Suprapubic skin (tissue), 4 donors: ENCODE measurements at regions not wholly inside any gene's neighbourhood (a gene's known extent, or its start where the extent isn't known, plus 50 kb on each side); places are given as distances from the start of the nearest gene placed in this dataset.

Source experiments
- DNase-seq, 2 donors: peaks; one replicate each; pipeline ENCODE4 v3.0.0-alpha.2; 2019; ENCODE audit warnings: low spot score in 2 of 2
- H3K27ac ChIP-seq: fragments of 200-600 bp; sonication (generic); one replicate; pipeline ENCODE4 v1.5.1; 2019
- H3K27me3 ChIP-seq: fragments of 200-600 bp; sonication (generic); one replicate; pipeline ENCODE4 v1.5.1; 2019
- H3K36me3 ChIP-seq: fragments of 200-600 bp; sonication (generic); one replicate; pipeline ENCODE4 v1.5.1; 2019
- H3K4me1 ChIP-seq: fragments of 200-600 bp; sonication (generic); one replicate; pipeline ENCODE4 v1.5.1; 2019
- H3K4me3 ChIP-seq: fragments of 200-600 bp; sonication (generic); one replicate; pipeline ENCODE4 v1.5.1; 2019; ENCODE audit warnings: mild to moderate bottlenecking
- H3K9me3 ChIP-seq: fragments of 200-600 bp; sonication (generic); one replicate; pipeline ENCODE4 v1.5.1; 2019
- CTCF ChIP-seq, 2 donors: fragments of 200-600 bp in 1 of 2; fragments of 450-650 bp in 1 of 2; sonication (generic) in 1 of 2; IDR thresholded peaks; one replicate each; pipeline ENCODE4 v1.5.1; 2016 to 2019; ENCODE audit warnings: antibody characterized with exemption in 2 of 2, mild to moderate bottlenecking in 1 of 2, moderate library complexity in 1 of 2
- EP300 ChIP-seq: sonication (generic); formaldehyde crosslinking; IDR thresholded peaks from one replicate; pipeline ENCODE4 v1.6.1; 2017; ENCODE audit warnings: antibody characterized with exemption
- POLR2A ChIP-seq, 2 donors: fragments of 450-650 bp; IDR thresholded peaks; one replicate each; pipeline ENCODE4 v1.6.1; 2017; ENCODE audit warnings: antibody characterized with exemption in 2 of 2, mild to moderate bottlenecking in 2 of 2, moderate library complexity in 2 of 2
- POLR2AphosphoS5 ChIP-seq, 3 donors: sonication (generic); formaldehyde crosslinking; IDR thresholded peaks; one replicate each; pipeline ENCODE4 v1.6.1; 2017; ENCODE audit warnings: antibody characterized with exemption in 3 of 3
- WGBS: methylation state at CpG from one replicate; pipeline ENCODE4 v1.1.5; 2018; 5-methylcytosine and 5-hydroxymethylcytosine counted together

- no peak overlapping the region for H3K4me3 ChIP-seq
- 80% methylated on average over 3 of the region's 3 CpGs for WGBS
- H3K27me3 ChIP-seq, result no peaks in the 10 kb centered on the region
- peaks cover 9% of the 10 kb centered on the region for H3K4me1 ChIP-seq
- no peaks in the 10 kb centered on the region for H3K9me3 ChIP-seq
- no peaks in the 10 kb centered on the region for H3K36me3 ChIP-seq
- DNase-seq, result no peak
- no peak for TF ChIP-seq POLR2A (IDR thresholded peaks at IDR 0.05)
- no peak for TF ChIP-seq POLR2AphosphoS5 (IDR thresholded peaks at IDR 0.05)
- no peak for TF ChIP-seq CTCF (IDR thresholded peaks at IDR 0.05)
- H3K27ac ChIP-seq, result no peak overlapping the region
Measured at GRCh38 chr10:128813574-128813973, 653.5 kb upstream of the MGMT start.

- 94% methylated on average over 12 of the region's 12 CpGs for WGBS
- Histone ChIP-seq H3K9me3 (no peaks in the 10 kb centered on the region), H3K4me3 (no peak overlapping the region), H3K4me1 (peaks cover 9% of the 10 kb centered on the region), H3K36me3 (no peaks in the 10 kb centered on the region), H3K27ac (no peak overlapping the region), H3K27me3 (no peaks in the 10 kb centered on the region)
- TF ChIP-seq CTCF (IDR thresholded peaks at IDR 0.05) (no peak), EP300 (no peak), POLR2A (IDR thresholded peaks at IDR 0.05) (no peak), POLR2AphosphoS5 (IDR thresholded peaks at IDR 0.05) (no peak)
- DNase-seq, result no peak
Measured at GRCh38 chr10:128814024-128814423, 653.0 kb upstream of the MGMT start.

- H3K36me3 ChIP-seq, result no peaks in the 10 kb centered on the region
- no peaks in the 10 kb centered on the region for H3K27me3 ChIP-seq
- no peak overlapping the region for H3K4me3 ChIP-seq
- H3K9me3 ChIP-seq, result no peaks in the 10 kb centered on the region
- no peak overlapping the region for H3K27ac ChIP-seq
- DNase-seq, result no peak
- 79% methylated on average over 4 of the region's 4 CpGs for WGBS
- TF ChIP-seq POLR2AphosphoS5 (IDR thresholded peaks at IDR 0.05) (no peak), CTCF (IDR thresholded peaks at IDR 0.05) (no peak), POLR2A (IDR thresholded peaks at IDR 0.05) (no peak), EP300 (no peak)
- peaks cover 6% of the 10 kb centered on the region for H3K4me1 ChIP-seq
Measured at GRCh38 chr10:128814782-128815181, 652.3 kb upstream of the MGMT start.

GRCh38 chr10:128816726-128817125, 650.3 kb upstream of the MGMT start:
- TF ChIP-seq POLR2AphosphoS5 (IDR thresholded peaks at IDR 0.05) (no peak), EP300 (no peak), POLR2A (IDR thresholded peaks at IDR 0.05) (no peak), CTCF (IDR thresholded peaks at IDR 0.05) (no peak)
- Histone ChIP-seq H3K4me1 (peaks cover 6% of the 10 kb centered on the region), H3K4me3 (no peak overlapping the region), H3K27me3 (no peaks in the 10 kb centered on the region), H3K27ac (no peak overlapping the region), H3K36me3 (no peaks in the 10 kb centered on the region), H3K9me3 (no peaks in the 10 kb centered on the region)
- DNase-seq, result no peak
- 95% methylated on average over 2 of the region's 2 CpGs for WGBS

- 90% methylated on average over 2 of the region's 2 CpGs for WGBS
- Histone ChIP-seq H3K27ac (no peak overlapping the region), H3K4me1 (no peaks in the 10 kb centered on the region), H3K4me3 (no peak overlapping the region), H3K9me3 (no peaks in the 10 kb centered on the region), H3K27me3 (no peaks in the 10 kb centered on the region), H3K36me3 (no peaks in the 10 kb centered on the region)
- no peak for DNase-seq
- TF ChIP-seq POLR2AphosphoS5 (IDR thresholded peaks at IDR 0.05) (no peak), POLR2A (IDR thresholded peaks at IDR 0.05) (no peak), EP300 (no peak), CTCF (IDR thresholded peaks at IDR 0.05) (no peak)
Measured at GRCh38 chr10:128817636-128818035, 649.4 kb upstream of the MGMT start.
